ENCODE measurements at regions not wholly inside any gene's neighbourhood (a gene's known extent, or its start where the extent isn't known, plus 50 kb on each side); places are given as distances from the start of the nearest gene placed in this dataset.

DNA sequence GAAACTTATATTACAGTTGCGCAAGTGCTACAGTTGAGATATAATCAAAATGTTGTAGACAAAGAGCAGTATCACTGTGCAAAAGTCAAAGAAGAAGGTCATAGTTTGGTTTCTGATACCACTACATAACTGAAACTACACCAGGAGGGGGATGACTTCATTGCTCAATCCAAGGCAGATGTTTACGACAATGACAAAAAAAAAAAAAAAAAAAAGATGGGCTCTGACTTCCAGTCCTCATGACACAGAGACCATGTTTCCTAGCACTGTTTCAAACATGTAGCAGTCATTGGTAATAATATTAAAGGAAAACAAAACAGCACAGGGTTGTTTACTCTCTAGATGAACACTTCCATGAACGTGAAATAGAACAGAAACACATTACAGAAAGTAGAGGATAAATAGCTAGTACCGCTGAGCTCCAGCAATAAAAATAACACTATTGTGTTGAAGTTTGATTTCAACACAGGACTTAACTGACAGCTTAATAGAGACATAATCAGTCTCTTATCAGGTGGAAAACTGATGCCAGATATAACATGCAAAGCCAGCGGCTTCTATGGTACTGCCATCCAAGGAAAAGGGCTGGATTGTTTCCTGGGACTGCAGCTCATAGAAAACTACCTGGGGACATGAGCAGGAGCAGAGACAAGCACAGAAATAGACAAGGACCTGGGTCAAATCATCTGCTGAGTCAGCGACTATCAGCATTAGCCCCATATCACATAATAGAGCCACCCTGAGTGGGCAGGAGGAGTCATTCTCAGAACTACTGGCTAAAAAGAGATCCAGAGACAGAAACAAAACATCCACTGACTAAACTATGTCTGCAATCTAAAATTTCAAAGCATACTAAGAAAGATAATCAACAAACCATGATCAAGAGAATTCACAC, 463.6 kb upstream of the SOX9 start:
- TF ChIP-seq POLR2AphosphoS5 (IDR thresholded peaks at IDR 0.05) = no peak
- no peak for TF ChIP-seq CTCF (IDR thresholded peaks at IDR 0.05)
- TF ChIP-seq POLR2A (IDR thresholded peaks at IDR 0.05) = no peak
- TF ChIP-seq EP300 (IDR thresholded peaks at IDR 0.05) = no peak
- Histone ChIP-seq H3K4me1 (no peaks in the 10 kb centered on the region), H3K9me3 (no peaks in the 10 kb centered on the region), H3K4me3 (no peak overlapping the region), H3K27ac (no peak overlapping the region), H3K27me3 (no peaks in the 10 kb centered on the region), H3K36me3 (no peaks in the 10 kb centered on the region)
- DNase-seq = no peak
- intact Hi-C loops (cut with DNase I; ENCODE audit: low total_unique reads) = no loop called here
- WGBS, 5 donors = 50 to 62% (median 56%) methylated on average over 6 of the region's 6 CpGs

GRCh38 chr17:71658996-71659395, 461.8 kb upstream of the SOX9 start:
- H3K27ac ChIP-seq = no peak overlapping the region
- H3K4me3 ChIP-seq = no peak overlapping the region
- TF ChIP-seq POLR2A (IDR thresholded peaks at IDR 0.05) (no peak), CTCF (IDR thresholded peaks at IDR 0.05) (no peak), POLR2AphosphoS5 (IDR thresholded peaks at IDR 0.05) (no peak), EP300 (IDR thresholded peaks at IDR 0.05) (no peak)
- WGBS, 5 donors = 82 to 91% (median 90%) methylated on average over 9 of the region's 9 CpGs
- no peaks in the 10 kb centered on the region for H3K36me3 ChIP-seq
- H3K27me3 ChIP-seq = no peaks in the 10 kb centered on the region
- intact Hi-C loops (cut with DNase I; ENCODE audit: low total_unique reads) = no loop called here
- DNase-seq = no peak
- no peaks in the 10 kb centered on the region for H3K9me3 ChIP-seq
- H3K4me1 ChIP-seq = no peaks in the 10 kb centered on the region

DNA sequence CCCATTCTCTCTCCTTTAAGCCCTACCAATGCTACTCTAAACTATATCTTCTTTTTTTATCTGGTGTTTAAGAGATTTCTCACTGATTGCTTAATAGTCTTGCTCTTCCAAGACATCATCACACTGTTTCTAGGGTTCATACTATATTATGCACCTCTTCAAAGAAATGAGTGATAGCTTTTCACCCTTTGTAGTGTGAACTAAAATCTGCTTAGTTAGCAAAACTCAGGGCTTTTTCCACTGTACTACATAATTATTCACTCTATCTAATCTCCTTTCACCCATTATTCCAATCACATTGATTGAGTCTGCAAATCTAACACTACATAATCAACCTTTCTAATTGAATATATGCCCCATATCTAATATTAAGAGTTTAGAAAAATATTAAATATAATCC, 456.0 kb upstream of the SOX9 start:
- intact Hi-C loops (cut with DNase I; ENCODE audit: low total_unique reads) = no loop called here
- TF ChIP-seq EP300 (IDR thresholded peaks at IDR 0.05) = no peak
- TF ChIP-seq POLR2AphosphoS5 (IDR thresholded peaks at IDR 0.05) = no peak
- no peak for TF ChIP-seq CTCF (IDR thresholded peaks at IDR 0.05)
- TF ChIP-seq POLR2A (IDR thresholded peaks at IDR 0.05) = no peak
- peaks cover 0 to 9% (median 0%) of the 10 kb centered on the region in 4 donors for H3K9me3 ChIP-seq

GRCh38 chr17:71666047-71666446, 454.8 kb upstream of the SOX9 start:
- no peaks in the 10 kb centered on the region for H3K4me1 ChIP-seq
- H3K27me3 ChIP-seq = no peaks in the 10 kb centered on the region
- intact Hi-C loops (cut with DNase I; ENCODE audit: low total_unique reads) = no loop called here
- 64 to 85% (median 81%) methylated on average over 2 of the region's 2 CpGs for WGBS, 5 donors
- H3K9me3 ChIP-seq = peaks cover 0 to 9% (median 0%) of the 10 kb centered on the region in 4 donors
- no peak for DNase-seq
- TF ChIP-seq POLR2A (IDR thresholded peaks at IDR 0.05) (no peak), CTCF (IDR thresholded peaks at IDR 0.05) (no peak), EP300 (IDR thresholded peaks at IDR 0.05) (no peak), POLR2AphosphoS5 (IDR thresholded peaks at IDR 0.05) (no peak)
- no peak overlapping the region for H3K27ac ChIP-seq
- no peak overlapping the region for H3K4me3 ChIP-seq
- H3K36me3 ChIP-seq = no peaks in the 10 kb centered on the region

More for the DNA sequence above, 456.0 kb upstream of the SOX9 start:
- H3K27ac ChIP-seq = no peak overlapping the region
- H3K4me1 ChIP-seq = no peaks in the 10 kb centered on the region
- H3K36me3 ChIP-seq = no peaks in the 10 kb centered on the region
- H3K27me3 ChIP-seq = no peaks in the 10 kb centered on the region
- no peak for DNase-seq
- H3K4me3 ChIP-seq = no peak overlapping the region

All from stomach (tissue), 8 donors.